ENCODE measurements at regions not wholly inside any gene's neighbourhood (a gene's known extent, or its start where the extent isn't known, plus 50 kb on each side); places are given as distances from the start of the nearest gene placed in this dataset.
"Not testable (repeated sequence)": the region's sequence is repeated elsewhere in the genome, so short reads cannot be mapped to it uniquely, and the experiment has no call there.

GRCh38 chr7:106756071-106756470, 95.1 kb upstream of the CCDC71L start:
- DNase-seq = no peak
- peaks cover 2% of the 10 kb centered on the region for H3K9me3 ChIP-seq (ENCODE audit: severe bottlenecking)
- H3K27me3 ChIP-seq (ENCODE audit: insufficient read depth, low read depth, severe bottlenecking) = no peaks in the 10 kb centered on the region
- no peak overlapping the region for H3K4me3 ChIP-seq (ENCODE audit: low read depth, low read length)
- H3K27ac ChIP-seq = no peak overlapping the region
- H3K36me3 ChIP-seq = no peaks in the 10 kb centered on the region
- no peak for TF ChIP-seq CTCF (IDR thresholded peaks at IDR 0.05; ENCODE audit: low read depth, low read length)

DNA sequence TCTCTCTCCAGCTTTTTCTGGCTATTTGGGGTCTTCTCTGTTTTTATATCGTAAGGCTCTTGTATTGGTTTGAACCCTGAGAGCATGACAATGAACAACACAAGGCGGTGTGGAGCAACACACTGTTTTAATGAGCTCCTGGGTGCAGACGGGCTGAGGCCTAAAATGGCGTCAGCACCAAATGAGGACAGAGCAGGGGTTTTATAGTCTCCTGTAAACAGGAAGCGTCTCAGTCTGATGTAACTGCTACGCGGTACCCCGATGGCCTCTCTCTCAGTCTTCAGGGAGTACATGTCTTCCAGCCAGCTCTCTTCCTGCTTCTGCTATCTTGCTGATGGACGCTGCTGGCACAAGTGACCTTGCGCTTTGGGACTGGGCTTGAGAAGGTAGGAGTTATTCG, 95.9 kb upstream of the CCDC71L start:
- H3K9me3 ChIP-seq (ENCODE audit: severe bottlenecking) = peaks cover 2% of the 10 kb centered on the region
- no peaks in the 10 kb centered on the region for H3K27me3 ChIP-seq (ENCODE audit: insufficient read depth, low read depth, severe bottlenecking)
- no peak for TF ChIP-seq CTCF (IDR thresholded peaks at IDR 0.05; ENCODE audit: low read depth, low read length)
- no peaks in the 10 kb centered on the region for H3K36me3 ChIP-seq
- no peak overlapping the region for H3K27ac ChIP-seq
- DNase-seq = no peak
- no peak overlapping the region for H3K4me3 ChIP-seq (ENCODE audit: low read depth, low read length)

DNA sequence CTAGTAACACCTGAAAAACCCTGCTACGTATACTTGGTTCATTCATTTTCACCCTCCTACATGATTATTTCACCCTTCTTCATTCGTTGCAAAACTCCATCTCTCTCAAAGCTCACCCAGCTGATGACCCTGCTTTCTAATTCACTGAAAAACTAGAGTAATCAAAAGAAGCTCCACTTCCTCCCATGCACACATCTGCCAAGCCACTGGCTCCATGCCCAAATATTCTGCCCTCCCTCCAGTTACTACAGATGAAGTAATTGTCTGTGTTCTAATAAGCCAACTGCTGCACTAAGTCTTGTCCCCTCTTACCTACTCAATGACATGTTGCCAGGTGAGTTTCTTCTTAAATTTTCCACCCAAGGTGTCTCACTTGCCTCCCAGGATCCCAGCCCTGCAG, 96.9 kb upstream of the CCDC71L start:
- Histone ChIP-seq H3K27ac (no peak overlapping the region), H3K27me3 (ENCODE audit: insufficient read depth, low read depth, severe bottlenecking) (no peaks in the 10 kb centered on the region), H3K4me3 (ENCODE audit: low read depth, low read length) (no peak overlapping the region), H3K36me3 (no peaks in the 10 kb centered on the region), H3K9me3 (ENCODE audit: severe bottlenecking) (peaks cover 2% of the 10 kb centered on the region)
- TF ChIP-seq CTCF (IDR thresholded peaks at IDR 0.05; ENCODE audit: low read depth, low read length) = no peak
- no peak for DNase-seq

- not testable (repeated sequence) for DNase-seq; H3K27me3 ChIP-seq (ENCODE audit: insufficient read depth, low read depth, severe bottlenecking); H3K9me3 ChIP-seq (ENCODE audit: severe bottlenecking); H3K36me3 ChIP-seq; H3K27ac ChIP-seq; H3K4me3 ChIP-seq (ENCODE audit: low read depth, low read length)
These were observed 101.9 kb upstream of the CCDC71L start for GRCh38 chr7:106762845-106763244.

DNA sequence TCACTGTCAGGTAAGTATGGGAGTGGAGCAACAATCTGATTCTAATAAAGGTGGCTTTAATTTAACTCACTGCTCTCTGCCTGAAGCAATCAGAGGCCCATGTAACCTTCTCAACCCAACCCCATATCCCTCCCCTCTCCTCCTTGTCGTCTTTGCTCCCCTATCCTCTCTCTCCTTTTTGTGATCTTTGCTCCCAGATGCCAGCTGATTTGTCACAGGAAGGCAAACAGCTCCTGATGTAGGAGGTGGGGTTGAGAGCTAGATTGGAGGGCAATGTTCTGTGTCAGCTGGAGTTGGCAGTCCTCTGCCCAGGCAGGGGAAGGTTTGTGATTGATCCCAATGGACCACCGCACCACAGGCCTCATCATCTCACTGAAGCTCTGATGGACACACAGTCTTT, 101.4 kb upstream of the PIK3CG start:
- no peak for TF ChIP-seq CTCF (IDR thresholded peaks at IDR 0.05; ENCODE audit: low read depth, low read length)
- no peak overlapping the region for H3K4me3 ChIP-seq (ENCODE audit: low read depth, low read length)
- no peak for DNase-seq
- no peaks in the 10 kb centered on the region for H3K36me3 ChIP-seq
- H3K9me3 ChIP-seq (ENCODE audit: severe bottlenecking) = no peaks in the 10 kb centered on the region
- H3K27ac ChIP-seq = no peak overlapping the region
- no peaks in the 10 kb centered on the region for H3K27me3 ChIP-seq (ENCODE audit: insufficient read depth, low read depth, severe bottlenecking)

DNA sequence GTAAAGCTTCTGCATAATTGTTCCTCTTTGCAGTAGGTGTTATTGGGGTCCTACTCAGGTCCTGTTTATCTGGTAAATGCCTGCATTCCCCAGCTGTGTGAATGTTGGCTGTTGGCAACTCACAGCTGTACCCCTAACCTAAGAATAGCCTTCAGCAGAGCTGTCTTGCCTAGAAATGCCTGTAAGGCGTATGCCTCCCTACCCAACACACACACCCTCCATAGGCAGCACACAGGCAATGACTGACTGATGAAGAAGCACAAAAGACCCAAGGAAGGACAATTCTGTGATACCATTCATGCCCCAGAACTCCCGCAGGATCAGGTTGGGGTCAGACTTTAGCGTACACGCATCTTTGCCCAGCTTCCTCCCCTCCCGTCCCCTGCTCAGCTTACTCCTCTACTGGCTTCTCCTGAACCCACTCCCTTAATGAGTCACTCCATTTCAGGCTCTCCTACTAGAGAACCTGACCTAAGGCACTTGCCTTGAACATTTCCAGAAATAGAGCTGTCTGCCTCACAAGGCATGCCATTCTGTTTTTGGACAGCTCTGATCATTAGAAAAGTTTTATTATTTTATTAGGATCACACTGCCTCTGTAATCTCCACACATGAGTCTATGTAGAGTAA, 99.2 kb upstream of the PIK3CG start:
- TF ChIP-seq CTCF (IDR thresholded peaks at IDR 0.05; ENCODE audit: low read depth, low read length) = no peak
- Histone ChIP-seq H3K36me3 (no peaks in the 10 kb centered on the region), H3K9me3 (ENCODE audit: severe bottlenecking) (no peaks in the 10 kb centered on the region), H3K27ac (no peak overlapping the region), H3K27me3 (ENCODE audit: insufficient read depth, low read depth, severe bottlenecking) (no peaks in the 10 kb centered on the region), H3K4me3 (ENCODE audit: low read depth, low read length) (no peak overlapping the region)
- DNase-seq = no peak
